ENCODE measurements at regions not wholly inside any gene's neighbourhood (a gene's known extent, or its start where the extent isn't known, plus 50 kb on each side); places are given as distances from the start of the nearest gene placed in this dataset.
A peak's percentile ranks its signal among the peaks of the same experiment; 100 is the strongest.

DNA sequence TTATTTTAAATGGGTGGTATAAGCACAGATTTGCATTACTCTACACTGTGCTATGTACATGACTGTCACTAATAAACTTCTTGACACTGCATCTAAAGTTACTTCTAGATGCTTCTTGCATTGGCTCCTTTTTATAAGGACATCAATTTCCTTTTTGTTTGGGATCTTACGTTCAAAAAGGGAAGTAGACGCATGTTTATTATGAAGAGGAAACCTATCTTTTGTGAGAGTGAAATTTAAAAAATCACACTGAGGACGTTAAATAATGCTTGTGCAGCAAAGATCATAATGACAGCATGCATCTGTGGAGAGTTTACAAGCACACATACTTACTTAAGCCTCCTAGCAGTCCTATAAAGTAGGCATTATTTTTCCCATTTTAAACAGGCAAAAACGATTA is 479.5 kb downstream of the CD83 start:
- DNase-seq (ENCODE audit: low read depth in 2 of 2) = no peak

DNA sequence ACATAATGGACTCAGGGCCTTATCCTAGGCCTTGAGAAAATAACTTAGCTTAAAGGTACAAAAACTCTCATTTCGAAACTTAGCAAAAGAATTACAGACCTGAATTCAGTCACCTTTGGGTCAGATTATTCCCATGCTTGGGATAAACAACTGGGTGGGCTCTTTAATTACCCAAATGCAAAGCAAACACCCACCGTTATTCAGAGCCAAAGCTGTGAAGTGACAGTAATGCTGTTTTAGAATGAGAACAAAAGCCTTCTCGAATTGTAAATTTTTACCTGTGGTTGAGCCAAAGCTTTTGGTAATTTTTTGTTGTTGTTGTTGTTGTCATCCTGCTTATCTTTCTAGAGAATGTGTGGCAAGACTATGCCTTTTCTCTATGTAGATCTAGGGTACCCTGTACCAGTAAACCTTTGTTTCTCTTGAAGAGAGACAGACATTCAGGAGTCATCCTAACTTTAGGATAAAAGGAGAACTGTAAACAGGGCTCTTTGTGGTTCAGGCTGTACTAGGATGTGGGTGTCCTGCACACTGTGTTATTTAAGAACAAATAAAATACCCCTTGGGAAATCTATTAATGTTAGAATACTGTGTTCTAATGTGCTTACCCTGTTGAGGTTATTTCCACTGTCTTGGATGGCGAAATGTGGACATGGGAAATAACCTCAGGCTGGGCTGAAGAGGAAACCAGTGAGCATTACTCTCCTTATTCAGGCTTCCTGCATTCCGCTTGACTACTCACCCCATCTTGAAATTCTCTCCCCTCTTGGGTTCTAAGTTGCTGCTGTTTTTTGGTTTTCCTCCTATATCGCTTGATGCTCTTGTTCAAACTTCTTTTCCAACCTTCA is 480.7 kb downstream of the CD83 start:
- DNase-seq (ENCODE audit: low read depth in 2 of 2) = no peak

DNA sequence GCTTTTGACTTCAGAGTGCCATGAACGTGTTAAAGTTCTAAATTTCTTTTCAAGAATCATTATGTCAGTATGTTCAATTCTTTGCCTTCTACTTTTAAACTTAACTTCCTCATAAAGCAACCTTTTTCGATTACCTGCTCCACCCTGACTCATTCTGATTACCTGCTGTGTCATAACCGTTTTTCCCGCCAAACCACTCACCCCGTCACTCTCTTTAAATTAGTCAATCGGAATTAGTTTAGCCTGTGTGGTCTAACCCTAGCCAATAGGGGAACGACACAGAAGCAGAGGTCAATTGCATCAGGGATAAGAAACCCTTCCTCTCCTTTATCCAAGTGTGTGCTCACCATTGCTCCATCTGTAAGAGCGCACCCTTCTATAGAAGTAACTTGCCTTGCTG is 482.7 kb downstream of the CD83 start:
- peak in 1 of 2 donors; percentile 9 for DNase-seq (ENCODE audit: low read depth in 2 of 2)

DNA sequence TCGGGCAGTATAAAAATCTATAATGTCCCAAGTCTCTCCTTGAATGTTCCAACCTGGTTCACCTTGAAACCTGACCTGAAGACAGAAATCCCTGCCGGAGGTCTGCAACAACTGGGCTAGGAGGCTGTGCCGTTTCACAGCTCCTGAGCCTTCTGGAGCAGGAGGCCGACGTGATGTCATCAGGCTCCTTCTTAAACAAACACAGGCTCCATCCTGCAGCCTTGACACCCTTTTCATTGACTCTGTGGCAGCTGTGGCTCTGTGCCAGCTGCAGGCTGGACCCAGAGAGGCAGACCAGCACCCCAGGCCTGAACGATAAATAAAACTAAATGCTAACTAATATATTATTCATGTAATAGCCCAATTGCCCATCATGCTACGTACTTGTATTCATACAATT is 483.9 kb downstream of the CD83 start:
- DNase-seq (ENCODE audit: low read depth in 2 of 2) = no peak

DNA sequence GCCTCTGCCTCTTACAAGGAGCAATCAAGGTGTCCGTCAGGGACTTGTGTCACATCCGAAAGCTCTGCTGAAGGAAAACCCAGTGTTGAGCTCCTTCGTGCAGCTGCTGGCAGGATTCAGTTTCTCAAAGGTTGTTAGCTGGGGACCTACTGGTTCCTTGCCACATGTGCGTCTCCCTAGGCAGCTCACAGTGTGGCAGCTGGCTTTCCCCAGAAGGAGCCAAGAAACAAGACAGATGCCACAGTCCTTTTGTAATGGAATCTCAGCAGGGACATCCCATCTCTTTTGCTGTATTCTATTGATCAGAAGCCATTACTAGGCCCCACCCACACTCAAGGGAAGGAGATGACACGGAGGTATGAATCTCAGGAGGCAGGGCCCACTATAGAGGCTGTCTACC is 488.8 kb downstream of the CD83 start:
- DNase-seq (ENCODE audit: low read depth in 2 of 2) = no peak

DNA sequence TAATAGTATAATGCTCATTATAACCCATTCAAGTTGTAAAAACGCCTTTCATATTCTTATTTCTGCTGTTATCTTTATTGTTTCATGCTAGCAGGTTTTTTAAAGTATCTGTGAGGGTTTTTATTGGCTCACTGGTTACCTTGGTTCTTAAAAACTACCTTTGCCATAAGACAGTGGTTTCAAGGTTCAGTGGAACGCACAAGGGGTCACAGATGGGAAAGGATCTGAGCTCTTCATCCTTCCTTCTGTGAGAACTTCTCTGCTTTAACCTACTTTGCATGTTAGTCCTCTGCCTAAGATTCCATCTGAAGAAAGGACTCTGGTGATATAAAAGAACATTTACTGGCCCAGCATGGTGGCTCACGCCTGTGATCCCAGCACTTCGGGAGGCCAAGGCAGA is 492.6 kb downstream of the CD83 start:
- no peak for DNase-seq (ENCODE audit: low read depth in 2 of 2)

DNA sequence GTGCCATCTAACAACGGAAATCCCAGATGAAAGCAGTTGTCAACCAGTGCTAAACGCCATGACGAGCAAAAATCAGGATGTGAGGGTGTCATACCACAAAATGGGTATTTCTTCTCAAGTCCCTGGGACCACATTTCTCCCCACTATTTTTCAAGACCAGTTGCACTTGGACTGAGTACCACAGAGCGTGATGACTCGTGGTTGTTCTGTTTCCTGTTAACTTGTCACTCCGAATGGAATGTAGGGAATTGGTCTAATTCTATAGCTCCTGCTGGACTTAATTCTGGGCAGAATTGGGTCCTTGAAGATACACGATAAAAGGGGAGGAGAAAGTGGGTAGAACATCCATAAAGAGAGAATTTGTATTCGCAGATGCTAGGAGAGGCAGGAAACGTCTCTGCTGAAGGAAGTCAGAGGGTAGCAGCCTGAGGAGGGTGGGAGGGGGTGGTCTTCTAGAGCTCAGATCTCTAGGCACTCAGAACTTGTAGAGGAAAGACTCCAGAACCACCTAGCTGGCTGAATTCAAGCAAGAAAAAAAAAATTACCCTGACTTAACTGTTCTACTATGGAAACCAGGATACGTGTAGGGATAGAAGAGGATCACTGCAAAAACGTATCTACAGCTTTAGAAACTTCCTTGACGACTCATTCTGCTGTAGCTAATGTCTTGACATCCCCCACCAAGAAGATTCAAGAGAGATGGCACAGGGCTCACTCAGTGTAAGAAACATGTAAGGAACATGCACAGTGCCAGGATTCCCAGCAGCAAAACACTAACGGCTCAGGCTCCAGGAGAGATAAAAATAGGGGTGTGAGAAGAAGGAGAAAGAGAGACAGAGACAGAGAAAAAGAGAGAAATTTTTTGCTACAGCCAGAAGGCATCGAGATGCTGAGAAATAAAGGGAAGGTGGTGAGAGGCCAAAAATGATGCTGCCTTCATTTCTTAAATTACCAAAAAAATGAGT is 494.7 kb downstream of the CD83 start:
- no peak for DNase-seq (ENCODE audit: low read depth in 2 of 2)

DNA sequence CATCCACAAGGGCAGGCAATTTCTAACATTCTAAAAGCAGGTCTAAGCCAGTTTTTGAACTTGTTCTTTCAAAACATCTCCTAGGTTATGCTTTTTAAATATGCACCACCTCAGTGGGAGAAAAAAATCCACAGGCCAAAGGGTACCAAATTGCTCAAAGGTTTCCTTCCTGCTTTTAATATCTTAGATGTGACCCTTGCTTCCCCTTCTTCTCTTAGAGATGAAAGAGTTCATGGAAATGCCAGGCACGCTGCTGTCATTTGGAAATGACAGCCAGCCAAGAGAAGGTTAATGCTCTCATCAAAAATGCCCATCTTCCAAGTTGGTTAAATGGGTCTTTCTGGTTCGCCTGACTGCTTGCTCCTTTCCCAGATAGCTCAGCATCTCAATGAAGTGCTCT is 497.1 kb downstream of the CD83 start:
- no peak for DNase-seq (ENCODE audit: low read depth in 2 of 2)

DNA sequence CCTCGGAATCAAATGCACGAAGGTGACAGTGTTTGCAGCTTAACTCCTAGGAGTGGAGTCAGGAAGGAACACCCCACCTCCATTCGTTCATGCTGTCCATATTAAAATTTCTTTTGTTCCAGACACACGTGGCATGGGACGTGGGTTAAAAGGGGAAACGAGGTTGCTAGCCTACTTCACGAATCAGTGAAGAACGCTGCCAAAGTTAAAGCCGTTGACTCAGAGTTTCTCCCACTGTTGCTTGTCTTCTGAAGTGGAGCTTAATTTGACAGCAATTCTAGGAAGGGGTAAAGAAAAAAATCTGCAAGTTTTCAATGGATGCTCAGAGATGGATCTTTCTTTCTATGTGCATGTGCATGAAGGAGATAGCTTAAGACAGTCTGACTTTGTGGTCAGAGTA is 499.1 kb downstream of the CD83 start:
- DNase-seq (ENCODE audit: low read depth in 2 of 2) = no peak

DNA sequence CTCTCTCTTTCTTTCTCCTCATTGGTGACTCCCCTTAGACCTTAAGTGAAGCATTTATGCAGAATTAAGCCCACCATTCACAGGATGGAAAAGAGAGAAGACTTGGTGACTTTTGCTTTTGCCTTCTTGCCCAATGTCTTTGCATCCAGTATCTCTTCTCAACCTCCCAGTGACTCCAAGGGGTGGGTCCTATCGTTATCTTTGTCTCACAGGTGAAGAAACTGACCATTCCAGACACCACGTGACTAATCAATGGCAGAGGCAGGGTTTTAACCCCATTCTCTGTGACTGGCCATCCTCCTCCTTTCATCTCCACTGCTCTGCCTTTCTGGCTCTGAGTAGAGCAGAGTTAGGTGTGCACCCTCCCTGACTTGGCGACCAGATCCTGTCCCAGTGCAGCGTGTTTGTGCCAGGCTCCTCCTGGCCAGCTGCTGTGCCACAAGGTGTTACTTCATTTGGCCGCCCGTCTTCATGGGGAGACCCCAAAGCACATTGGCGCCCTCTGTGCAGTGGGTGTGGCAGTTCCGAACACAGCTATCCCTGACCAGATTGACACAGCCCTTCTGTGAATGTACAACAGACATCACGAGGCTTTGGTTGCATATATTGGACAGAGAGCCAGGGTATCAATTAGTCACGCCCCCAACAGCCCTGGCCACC is 501.3 kb downstream of the CD83 start:
- DNase-seq (ENCODE audit: low read depth in 2 of 2) = no peak

DNA sequence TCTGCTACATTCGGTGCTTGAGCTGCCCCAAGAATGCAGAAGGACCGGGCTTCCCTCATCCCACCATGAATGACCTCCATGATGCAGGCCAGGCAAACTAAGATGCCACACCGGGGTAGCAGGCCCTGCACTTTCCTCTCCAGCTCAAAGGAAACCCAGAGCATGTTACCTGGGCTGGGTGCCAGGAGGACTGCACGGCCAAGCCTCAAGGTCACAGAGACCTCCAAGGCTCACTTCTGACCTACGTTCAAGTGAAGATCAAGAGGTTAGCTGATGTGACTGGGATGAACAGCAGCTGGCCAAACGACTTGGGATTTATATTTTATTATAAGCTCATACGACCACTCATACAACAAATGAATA is 501.8 kb downstream of the CD83 start:
- no peak for DNase-seq (ENCODE audit: low read depth in 2 of 2)

DNA sequence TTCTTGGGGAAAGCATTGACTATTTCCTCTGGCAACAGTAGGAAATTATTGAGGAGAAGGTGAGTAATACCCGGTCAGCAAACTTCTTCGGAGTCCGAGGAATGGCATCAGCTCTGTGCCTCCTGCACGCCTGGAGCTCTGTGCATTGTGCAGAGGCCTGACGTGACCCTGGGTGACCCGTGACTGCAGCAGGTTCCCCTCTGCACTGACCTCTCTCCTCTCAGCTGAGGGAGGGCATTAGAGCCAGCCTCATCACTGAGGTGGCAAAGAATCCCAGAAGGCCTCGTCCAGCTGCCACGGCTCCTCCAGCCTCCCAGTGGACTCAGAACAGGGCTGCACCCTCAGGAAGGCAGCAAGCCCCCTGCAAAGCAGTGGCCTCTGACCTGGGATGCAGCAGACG is 502.9 kb downstream of the CD83 start:
- DNase-seq (ENCODE audit: low read depth in 2 of 2) = no peak

DNA sequence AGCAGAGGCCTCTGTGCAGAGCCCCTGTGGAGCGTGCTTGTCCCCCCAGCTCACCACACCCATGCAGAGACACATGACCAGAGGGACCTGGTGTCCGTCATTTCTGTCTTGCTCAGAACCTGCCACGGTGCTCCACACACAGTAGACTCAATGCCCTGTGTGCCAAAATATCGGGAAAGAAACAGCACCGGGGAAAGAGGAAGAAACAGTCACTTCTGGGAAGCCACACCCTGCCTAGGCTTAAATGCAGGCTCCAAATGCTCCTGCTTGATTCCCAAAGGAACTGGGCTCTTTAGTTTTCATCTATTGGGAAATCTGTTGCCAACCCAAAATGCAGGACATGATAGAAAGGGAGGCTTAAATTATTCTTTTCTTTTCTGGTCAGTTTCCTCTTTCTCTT is 503.9 kb downstream of the CD83 start:
- no peak for DNase-seq (ENCODE audit: low read depth in 2 of 2)

DNA sequence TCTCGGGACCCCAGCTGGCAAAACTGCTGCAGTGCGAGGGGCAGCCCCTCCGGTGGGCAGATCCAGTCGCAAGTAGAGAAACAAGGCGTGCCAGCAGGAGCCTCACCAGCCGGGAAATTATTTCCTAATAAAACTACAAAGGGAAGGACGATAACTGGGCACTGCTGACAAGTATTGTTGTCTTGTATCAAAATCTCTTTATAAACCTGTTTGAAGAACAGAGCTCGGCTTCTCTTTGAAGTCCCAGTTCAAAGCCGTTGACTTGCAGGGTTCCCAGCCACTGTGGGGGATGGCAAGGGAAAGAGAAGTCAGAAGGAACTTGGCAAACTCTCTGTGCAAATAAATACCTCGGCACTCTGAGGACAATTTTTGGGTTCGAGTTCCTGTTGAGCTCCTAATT is 504.5 kb downstream of the CD83 start:
- no peak for DNase-seq (ENCODE audit: low read depth in 2 of 2)

DNA sequence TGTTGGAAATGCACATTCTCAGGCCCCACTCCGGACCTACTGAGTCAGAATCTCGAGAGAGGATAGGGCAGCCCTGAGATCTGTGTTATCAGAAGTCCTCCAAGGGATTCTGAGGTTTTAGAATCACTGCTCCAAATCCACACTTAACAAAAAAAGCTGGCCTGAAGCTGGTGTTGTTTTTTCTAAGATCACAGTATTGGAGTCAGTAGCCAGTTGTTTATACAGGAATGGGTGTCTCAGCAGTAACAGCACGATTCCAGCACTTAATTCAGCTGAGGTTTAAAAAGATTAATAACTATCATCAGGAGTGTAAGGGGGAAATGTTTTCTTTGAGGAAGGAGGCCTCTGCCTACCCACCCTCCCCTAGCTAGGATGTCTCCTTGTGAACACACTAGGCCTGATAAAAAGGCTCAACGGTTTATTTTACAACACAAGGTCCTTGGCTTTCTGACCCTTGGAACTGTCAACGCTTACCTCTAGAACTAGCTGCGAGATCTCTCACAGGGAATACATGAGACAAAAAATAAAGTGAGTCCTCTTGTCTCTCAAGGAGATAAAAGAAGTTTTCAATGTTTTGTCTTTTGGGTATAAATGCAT is 505.4 kb downstream of the CD83 start:
- no peak for DNase-seq (ENCODE audit: low read depth in 2 of 2)

DNA sequence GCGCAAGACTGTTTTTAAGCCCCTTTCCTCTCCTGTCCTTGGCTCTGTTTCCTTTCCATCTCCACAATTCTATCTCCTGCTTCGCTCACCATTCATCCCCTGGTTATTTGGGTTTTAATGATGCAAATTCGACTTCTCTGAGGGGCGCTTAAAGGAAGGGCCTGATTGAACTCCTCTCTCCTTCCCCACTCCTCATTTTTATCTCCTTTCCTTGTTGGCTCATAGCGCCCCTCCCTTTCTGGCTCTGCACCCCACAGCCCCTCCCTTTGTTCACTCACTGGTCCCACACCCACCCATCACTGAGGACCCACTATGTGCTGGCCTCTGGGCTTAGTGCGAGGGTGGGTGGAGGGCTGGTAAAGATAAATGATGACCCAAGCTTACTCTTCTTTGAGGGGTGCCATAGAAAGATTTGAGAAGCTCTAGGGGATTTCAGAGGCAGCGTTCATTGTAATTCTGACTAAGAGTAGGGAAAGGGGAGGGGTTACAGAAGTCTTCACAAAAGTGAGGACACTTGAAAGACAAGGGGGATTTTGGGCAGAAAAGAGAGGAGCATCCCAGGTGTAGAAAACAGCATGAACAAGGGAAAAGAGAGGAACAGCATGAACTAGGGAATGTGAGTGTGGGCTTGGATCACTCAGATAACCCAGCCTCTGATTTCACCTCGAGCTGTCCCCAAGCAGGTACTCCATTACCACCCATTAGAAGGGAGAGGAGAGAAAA is 507.8 kb downstream of the CD83 start:
- DNase-seq (ENCODE audit: low read depth in 2 of 2) = no peak

DNA sequence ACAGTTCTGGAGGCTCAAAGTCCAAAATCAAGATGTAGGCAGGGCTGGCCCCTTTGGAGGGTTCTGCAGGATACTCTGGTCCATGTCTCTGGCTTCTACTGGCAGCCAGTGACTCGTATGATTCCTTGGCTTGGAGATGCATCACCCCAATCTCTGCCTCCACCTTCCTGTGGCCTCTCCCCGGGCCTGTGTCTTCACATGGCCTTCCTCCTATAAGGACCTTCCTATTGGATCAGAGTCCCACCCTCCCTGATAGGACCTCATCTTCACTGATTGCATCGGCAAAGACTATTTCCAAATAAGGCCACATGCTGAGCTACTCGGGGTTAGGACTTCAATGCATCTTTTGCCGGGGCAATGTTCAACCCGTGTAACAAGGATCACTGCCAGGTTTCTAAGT is 509.0 kb downstream of the CD83 start:
- DNase-seq (ENCODE audit: low read depth in 2 of 2) = no peak

DNA sequence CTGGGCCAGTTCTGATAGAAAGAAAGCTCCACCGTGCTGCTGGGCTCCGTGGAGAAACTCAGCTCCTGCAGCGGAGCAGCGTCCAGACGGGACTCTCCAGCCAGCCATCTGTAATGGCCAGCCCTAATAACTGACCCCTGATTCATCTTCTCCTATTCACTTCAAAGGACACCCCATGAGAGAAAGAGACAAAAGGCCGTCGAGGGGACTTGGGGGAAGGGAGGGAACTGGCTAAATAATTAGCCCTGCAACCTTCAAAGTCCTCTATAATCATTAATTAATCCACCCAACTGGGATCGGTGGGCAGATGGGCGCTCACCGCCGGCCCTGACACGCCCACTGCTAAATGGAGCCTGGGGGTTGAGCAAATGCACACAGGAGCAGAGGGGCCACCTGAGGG is 512.4 kb downstream of the CD83 start:
- DNase-seq (ENCODE audit: low read depth in 2 of 2) = no peak

DNA sequence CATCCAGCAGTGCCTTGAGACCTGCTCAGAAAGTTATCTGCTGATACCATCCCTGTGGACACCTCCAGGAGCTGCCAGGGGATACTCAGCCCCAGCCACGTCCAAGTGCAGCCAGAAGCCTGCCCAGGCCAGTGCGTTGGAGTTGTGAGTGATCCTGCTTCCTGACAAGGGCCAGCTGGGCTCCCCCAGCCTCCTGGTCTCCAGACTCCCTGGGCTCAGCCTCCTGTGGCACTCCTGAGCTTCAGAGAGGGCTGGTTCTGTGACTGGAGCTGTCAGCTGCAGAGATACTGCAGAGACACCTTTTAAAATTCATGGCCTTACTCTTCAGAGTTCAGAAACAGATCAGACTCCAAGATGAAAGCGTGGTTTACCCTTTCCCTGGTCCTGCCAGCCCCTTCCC is 515.9 kb downstream of the CD83 start:
- DNase-seq (ENCODE audit: low read depth in 2 of 2) = no peak

DNA sequence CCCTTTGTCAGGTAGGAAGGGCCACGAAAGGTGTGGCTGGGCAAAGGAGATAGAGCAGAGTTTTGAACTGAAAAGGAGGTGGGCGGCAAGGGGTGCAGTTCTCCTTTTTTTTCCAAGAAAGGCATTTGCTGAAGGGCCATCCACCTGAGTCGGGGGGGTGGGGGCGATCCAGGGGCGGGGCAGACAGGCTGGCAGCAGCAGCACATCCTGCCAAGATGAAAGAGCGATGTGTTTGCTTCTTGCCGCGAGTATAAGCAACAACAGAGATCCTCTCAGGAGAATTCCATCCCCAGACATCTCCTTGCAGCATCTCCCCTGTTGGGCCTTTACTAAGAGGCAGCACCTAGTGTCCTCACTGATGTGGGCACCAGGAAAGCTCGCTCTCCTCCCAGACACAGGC is 516.5 kb downstream of the CD83 start:
- DNase-seq (ENCODE audit: low read depth in 2 of 2) = no peak

DNA sequence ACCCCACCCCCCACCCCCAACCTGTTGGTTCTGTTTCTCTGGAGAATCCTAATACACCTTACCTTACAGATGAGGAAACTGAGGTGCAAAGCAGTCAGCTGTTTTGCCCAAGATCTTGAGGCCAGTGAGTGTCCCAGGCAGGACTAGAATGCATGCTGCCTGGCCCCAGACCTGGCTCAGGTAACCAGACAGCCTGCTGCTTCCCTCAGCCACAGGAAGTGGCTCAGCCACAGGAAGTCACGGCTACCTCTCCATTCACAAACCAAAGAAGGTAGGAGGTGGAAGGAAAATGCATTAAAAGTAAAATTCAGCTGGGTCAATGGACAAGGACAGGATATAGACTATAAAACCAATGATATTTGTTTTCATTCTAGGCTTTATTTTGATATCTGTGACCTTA is 517.6 kb downstream of the CD83 start:
- peak; percentile 10 to 19 for DNase-seq (ENCODE audit: low read depth in 2 of 2)
